Esophagus mucosa (tissue), 1 donor: ENCODE measurements at regions not wholly inside any gene's neighbourhood (a gene's known extent, or its start where the extent isn't known, plus 50 kb on each side); places are given as distances from the start of the nearest gene placed in this dataset.
"Not testable (repeated sequence)": the region's sequence is repeated elsewhere in the genome, so short reads cannot be mapped to it uniquely, and the experiment has no call there.

ENCODE experiments used
- ATAC-seq: fragments of 200-7000 bp; cut with Tn5 transposase; one replicate; pipeline ENCODE4 v1.9.1; 2020
- donor health status: DM: yes; HTN: yes; CAD: no.

DNA sequence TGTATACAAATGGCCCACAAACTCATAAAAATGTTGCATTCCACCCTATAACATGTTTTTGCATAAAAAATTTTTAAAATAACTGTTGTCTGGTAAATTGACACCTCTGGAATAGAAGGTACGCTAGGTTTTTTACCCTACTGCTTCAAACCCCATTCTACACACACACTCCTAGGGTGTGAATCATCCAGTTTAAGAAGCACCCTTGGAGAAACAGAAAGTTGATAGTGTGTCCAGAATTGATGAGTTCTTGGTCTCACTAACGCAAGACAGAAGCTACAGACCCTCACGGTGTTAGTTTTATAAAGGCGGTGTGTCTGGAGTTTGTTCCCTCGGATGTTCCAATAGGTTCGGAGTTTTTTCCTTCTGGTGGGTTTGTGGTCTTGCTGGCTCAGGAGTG is 158.5 kb downstream of the KLRB1 start:
- ATAC-seq, result no peak

DNA sequence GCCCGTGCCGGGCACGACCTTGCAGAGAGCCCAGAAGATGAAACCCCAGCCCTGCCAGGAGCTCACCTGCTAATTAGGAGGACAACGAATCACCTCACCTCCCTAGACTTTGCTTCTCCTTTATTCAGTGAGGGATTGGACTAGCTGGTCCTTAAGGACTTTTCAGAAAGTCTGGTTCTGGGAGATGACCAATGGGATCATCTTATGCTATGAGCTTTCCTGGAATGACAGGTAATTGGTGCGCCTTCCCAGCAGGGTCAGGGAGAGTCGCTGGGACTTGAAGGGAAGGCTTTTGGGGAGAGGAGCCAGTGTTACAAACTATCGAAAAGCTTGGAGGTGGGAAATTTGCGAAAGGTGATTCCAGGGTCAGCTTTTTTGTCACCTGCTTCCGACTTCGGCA is 159.1 kb downstream of the KLRB1 start:
- ATAC-seq, result peak; percentile 24

DNA sequence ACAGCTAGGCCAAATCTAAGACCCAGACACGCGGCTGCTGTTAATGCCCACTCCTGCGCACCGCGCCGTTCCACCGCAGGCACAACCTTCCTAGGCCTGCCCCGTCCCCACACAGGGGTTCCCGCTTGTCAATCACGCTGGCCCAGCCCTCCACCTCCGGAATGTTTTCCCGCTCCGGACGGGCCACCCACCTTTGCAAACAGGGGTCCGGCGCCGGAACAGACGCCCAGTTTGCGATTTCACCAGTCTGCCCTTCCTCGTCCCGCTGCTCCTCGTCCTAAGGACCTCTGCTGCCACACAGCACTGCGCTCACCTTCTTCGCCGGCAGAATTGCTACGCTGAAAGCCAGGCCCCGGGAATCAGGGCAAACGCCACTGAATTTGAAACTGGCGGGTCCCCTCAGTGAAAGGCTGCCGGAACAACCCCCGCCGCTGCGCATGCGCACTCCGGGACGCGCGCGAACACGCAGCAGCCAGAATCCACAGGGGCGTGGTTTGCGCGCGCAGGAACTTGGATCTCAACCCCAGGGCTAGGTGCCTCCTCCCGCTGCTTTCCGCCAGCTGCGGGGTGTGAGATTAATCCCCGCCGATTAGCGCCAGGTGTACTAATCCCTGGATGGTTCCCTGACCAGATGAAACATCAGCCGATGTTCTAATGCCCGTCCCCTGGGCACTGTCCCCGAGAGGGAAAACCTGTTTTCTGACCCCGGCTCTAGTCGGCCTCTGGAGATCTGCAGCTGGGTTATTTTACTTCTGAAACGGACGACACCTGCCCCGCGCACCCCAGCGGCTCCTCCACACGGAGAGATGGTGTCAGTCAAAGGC is 159.7 kb downstream of the KLRB1 start:
- ATAC-seq, result peak; percentile 80

DNA sequence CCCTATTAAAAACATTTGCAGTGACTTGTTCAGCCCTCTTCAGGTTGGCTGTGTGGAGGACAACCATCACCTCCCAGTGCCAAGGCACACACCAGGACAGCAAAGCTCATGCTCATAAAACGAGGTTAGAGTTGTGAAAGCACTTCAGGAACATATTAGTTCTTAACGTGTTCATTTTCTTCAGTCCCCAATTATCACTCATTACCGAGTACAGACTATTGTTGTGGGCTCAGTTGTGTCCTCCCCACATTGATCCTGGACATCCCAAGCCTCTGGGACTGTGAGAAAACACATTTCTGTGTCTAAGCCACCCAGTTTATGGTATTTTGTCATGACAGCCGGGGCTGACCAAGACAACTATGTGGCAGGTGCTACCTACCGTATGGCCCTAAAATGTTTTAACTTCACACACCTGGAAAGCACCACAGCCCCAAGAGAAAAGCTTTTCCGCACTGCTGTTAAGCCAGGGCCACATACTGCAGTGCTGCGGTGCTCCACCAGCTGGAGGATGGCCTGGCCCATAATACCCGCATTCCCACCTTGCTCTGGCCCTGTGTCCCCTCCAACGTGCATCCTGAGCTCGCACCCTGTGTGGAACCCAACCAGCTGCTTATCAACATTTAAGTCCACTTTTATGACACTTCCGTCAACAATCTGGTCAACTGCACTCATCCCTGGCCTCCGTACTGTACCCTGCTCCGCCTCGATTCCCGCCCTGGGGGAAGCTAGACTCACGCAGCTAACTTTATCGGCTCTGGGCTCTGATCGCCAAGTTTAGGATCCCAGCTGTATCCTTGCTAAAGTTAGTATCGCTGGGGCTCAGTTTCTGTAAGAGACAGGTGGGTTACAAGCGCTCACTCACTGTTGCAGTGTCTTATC is 160.6 kb downstream of the KLRB1 start:
- ATAC-seq, result peak; percentile 29

DNA sequence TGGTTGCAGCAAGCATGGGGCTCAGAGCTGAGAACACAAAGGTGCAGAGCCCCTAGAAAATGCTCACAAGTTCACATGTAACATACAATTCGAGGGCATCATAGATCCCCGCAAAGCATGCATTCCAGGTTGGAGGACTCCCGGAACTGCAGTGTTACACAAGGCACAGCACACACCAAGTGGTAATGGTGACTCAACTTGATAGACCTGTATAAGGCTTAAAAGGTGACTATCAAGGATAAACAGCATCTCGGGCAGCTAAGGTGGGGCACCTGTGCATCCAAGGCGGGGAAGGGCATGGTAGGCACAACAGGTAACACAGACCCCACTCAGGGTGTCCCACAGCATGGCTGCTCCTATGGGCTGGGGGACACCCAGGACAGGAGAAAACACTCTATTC is 167.3 kb downstream of the KLRB1 start:
- ATAC-seq, result peak; percentile 92

DNA sequence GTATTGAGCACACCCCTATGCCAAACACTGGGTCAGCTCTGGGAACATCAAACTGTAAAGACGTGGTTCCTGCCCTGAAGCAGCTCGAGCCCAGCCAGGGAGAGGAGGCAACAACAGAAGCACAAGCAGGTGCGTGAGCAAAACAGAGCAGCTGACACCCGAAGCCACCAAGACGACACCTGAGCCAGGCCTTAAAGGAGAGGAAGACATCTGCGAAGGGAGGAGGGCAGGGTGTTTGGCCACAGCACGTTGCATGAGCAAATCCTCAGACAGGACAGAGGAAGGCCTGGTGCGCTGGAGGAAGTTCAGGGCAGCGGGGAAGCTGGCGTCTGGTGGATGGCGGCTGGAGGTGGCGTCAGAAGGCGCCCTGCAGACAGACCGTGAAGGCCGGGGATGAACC is 172.0 kb downstream of the KLRB1 start:
- not testable (repeated sequence) for ATAC-seq

DNA sequence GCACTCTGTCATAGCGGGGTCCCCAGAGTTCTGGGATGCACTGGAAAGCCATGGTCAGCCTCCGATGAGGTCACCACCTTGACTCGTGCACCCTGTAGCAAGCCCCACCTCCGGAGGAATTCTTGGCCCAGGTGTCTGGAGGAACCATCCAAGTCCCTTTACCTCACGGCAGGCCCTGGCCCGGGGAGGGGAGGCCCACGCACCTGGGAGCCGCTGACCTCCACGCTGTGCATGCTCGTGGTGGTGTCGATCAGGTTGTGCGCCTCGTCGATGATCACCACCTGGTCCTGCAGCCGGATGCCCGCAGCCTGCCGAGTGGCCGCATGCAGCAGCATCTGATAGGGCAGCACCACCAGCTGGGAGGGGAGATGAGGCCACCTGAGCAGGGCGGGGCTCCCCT is 177.3 kb downstream of the KLRB1 start:
- not testable (repeated sequence) for ATAC-seq

DNA sequence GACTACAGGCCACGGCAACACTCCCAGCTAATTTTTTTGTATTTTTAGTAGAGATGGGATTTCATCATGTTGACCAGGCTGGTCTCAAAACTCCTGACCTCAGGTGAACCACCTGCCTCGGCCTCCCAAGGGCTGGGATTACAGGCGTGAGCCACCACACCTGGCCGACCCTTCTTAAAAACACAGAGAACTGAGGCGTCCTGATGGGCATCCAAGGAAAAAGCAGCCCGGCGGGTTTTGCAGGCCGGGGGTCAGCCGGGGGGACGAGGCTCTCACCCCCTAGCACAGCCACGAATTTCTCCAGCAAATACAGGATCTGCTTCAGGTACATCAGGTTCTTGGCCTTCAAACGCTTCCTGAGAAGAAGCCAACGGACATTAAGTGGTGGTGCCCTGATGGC is 178.9 kb downstream of the KLRB1 start:
- ATAC-seq, result not testable (repeated sequence)

DNA sequence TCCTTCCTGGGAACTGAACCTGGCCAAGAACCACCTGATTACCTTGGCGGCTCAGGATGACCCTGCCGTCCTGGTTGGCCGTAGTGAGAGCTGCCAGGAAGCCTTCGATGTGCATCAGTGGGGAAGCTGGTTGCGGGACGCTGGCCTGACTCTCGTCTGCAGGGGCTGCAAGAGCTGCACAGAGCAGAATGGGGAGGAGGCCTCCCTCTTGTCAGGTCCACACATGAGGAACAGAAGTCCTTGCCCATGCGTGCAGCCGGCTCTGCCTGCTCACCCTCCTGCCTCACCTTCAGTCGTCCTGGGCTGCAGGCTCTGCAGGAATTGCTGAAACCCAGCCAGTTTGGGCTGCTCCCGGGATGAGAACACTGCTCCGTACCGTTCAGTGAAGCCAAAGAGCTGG is 182.3 kb downstream of the KLRB1 start:
- ATAC-seq, result peak; percentile 31

DNA sequence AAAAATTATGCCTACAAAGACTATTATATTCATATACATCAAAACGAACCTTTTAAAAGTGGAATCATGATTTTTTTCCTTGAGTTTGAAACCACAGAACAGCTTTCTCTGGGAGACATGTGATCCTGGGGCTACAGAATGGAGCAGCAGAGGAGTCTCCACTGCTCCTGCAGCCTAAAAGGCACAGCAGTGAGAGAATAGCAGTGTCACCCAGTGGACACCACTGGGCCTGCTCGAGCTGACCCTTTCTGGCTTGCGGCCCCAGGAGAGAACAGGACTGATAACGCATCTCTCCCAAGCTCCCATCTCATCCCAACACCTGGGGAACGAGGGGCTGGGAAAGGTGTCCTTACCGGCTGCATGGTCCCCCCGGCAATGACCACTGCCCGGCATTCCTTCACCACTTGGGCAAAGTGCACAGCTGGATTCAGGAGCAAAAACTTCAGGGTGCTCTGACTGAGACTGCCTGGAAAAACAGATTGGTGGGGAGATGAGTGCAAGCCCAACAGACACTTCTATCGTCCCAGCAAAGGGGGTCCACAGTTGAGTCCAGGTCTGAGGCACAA is 183.5 kb downstream of the KLRB1 start:
- not testable (repeated sequence) for ATAC-seq

DNA sequence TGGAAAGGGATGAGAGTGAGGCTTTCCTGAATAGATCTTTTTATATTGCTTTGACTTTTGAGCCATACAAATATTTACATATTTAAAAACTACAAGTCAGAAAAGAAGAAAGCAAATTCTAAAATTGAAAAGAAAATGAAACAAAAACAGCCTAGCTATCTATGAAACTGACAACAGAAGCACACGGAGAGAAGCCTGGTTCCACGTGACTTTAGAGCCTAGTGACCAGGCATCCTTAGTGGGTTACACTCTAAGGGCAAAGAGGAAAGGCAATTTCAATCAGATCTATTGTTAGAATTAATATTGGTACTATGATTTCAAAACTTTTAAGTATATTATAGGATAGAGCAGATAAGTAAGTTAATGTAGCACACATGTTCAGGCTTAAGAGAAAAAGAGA is 185.0 kb downstream of the KLRB1 start:
- not testable (repeated sequence) for ATAC-seq

DNA sequence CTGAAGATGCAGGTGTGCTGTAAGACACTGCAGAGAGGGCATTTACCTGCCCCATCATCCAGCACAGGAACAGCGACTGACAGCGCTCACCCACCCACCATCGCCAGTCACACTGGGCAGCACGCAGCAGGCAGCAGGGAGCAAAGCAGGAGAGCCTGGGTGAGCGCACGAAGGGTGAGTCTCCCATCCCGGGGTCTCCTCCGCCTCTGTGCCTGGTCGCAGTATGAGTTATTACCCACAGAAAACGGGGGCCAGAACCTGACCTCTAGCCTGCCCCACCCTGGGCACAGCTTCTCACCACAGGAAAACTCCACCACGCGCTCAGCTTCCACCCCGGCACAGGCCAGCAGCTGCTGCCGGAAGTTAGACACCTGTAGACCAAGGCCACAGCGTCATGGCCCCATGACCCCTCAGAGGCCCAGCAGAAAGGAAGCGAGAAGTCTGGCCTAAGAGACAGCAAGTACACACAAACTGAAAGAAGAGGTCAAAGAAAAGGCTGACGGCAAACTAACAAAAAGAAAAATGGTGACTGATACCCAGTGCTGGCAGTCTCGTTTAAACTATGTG is 186.1 kb downstream of the KLRB1 start:
- ATAC-seq, result not testable (repeated sequence)

DNA sequence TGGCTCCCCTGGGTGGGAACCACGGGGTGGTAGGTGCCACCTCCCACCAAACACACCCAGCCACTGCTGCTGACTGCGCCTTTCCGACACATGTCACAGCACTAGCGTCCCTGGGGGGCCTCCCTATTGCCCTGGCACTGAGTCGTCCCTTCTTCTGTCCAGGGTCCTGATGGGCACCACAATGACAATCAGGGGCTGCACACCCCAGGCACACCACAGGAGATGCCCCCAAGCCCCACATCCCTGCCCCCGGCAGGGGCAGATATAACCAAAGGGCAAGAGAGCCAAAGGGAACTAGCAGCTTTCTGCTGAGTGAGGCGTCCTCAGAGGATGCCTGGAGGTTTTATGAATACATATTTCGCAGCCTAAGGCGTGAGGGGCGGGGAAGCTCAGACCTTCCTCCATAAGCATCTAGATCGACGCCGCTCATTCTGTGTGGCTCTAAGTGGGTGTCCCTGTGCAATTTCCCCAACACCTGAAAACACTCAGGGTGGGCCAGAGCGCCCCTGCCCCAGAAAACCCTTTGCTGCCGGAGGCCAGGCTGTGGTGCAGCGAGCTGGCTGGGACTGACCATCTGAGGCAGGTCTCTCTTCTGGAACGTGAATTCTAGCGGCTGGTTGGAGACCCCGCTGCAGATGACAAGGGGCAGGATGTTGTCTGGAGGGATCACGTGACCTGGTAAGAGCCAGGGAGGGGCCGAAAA is 186.7 kb downstream of the KLRB1 start:
- not testable (repeated sequence) for ATAC-seq

DNA sequence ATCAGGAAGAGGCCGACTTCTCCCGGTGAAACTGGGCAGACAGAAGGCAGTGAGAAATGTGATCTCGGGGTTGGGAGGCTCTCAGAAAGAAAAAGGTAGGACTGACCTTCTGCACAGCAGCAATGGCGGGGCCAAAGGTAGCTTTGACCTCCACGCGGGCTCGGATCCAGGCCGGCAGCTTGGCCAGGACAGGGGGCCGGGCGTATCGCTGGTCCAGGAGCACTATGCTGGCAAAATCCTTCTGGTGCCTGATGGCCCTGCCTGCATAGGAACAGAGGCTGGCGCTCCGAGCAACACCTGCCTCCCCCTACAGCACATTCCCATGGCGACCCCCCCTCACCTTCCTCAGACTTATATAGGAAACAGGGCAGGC is 189.1 kb downstream of the KLRB1 start:
- not testable (repeated sequence) for ATAC-seq

DNA sequence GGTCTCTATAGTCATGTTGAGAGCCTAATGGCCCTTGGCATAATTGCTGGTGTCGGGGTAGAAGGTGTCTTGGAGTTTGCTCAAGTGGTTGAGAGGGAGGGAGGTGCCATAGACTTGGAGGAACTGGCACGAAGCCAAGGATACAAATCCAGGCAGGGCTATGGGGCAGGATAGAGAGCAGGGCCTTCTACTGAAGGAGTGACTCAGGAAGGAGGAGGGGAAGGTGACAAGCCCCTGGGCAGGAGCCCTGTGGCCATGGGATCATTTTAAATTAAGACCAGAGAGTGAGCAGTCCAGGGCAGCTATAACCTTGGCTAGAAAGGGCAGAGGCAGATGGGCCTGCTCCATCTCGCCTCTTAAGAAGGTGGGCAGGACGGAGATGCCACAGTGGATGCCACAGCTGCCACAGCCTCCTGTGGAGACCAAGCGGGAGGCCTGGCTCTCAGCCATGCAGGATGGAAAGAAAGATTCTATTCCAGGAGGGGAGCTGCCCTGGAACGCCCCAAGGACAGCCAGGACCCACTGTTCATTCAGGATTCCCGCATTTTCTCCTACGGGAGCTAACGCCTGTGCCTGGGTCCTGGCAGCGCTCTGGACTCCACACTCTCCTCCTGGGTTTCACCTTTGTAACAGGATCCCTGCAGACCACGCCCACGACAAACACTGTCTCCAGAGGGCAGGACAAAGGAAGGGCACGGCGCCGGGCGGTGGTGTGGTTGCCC is 189.6 kb downstream of the KLRB1 start:
- ATAC-seq, result peak; percentile 26

DNA sequence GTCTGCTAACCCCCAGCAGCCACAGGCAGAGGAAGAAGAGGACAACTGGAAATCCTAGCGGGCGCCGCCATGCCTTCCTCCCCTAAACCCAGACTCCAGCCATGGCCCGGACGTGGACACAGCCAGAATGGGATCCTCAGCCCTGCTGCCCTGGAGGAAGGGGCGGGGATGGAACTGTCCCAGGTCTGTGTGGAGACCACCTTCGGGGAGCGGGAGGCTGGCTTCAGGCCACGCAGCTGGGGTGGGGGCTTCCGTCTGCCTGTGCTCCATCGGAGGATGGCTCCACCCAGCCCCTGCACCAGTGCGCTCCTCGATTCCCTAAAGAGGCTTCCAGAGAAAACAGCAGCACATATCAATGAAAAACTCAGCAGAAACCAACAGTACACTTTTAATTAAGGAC is 190.4 kb downstream of the KLRB1 start:
- ATAC-seq, result not testable (repeated sequence)

DNA sequence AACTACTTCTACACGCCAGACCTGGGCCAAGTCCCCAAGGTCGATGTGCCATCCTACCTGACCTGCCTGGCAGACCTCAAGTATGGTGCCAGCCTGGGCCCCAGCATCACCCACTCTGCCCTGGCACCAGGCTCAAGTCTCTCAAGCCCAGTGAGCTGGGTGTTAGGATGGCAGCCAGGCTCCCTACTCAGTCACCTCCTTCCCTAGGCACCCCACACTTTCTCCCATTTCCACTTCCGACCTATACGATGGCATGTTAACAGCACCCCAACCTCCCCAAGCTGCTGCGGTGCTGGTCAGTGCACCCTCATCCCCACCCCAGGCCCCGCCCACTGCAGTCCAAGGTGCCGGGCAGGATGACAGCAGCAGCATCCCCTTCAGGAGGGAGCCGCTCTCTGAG is 191.4 kb downstream of the KLRB1 start:
- not testable (repeated sequence) for ATAC-seq

DNA sequence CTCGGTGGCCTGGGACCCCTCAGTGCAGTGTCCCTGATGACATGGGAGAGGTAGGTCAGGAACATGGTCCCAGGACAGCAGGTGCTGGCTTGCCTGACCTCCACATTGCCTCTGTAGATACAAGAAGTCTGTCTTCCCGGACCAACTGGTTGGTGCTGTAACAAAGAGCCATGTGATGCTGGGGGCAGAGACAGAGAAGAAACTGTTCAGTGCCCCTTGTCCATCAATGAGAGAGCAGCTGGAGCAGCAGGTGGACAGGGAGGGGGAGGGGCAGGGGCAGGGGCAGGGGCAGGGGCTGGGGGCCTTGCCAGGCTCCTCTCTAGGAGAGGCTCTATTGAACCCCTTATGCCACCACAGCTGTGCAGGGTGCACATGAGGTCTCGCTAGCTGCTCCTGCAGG is 191.8 kb downstream of the KLRB1 start:
- ATAC-seq, result not testable (repeated sequence)

DNA sequence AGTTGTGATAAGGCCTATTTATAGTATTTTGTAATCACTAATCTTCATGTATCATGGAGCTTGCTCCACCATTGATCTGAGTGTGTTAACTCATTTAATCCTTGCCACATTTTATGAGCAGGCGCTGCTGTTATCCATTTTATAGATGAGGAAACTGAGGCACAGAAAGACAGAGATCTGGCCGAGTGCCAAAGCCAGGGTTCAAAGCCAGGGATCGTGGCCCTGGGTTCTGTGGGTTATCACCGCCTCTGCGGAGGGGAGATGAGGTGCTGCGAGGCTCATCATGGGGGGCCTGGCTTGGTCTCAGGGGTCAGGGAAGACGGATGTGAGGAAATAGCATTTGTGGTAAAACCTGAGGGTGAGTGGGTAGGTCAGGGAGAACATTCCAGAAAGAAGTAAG is 193.9 kb downstream of the KLRB1 start:
- not testable (repeated sequence) for ATAC-seq

DNA sequence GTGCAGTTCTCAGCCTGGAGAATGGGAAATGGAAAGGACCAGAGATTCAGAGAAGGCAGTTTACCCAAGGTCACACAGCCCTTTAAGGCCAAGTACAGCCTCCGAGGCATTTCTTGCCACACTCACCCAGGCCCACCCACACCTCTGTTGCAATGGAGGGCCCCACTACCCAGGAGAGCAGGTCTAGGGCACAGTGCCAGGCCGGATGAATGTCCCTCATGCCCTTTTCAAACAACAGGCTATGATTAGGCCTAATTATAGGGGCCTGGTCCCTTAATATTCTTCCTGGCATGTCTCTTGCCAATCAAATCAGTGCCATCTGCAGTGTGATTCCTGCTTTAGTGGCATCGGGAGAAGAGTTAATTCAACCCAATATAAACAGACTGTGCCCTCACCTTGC is 195.3 kb downstream of the KLRB1 start:
- not testable (repeated sequence) for ATAC-seq

DNA sequence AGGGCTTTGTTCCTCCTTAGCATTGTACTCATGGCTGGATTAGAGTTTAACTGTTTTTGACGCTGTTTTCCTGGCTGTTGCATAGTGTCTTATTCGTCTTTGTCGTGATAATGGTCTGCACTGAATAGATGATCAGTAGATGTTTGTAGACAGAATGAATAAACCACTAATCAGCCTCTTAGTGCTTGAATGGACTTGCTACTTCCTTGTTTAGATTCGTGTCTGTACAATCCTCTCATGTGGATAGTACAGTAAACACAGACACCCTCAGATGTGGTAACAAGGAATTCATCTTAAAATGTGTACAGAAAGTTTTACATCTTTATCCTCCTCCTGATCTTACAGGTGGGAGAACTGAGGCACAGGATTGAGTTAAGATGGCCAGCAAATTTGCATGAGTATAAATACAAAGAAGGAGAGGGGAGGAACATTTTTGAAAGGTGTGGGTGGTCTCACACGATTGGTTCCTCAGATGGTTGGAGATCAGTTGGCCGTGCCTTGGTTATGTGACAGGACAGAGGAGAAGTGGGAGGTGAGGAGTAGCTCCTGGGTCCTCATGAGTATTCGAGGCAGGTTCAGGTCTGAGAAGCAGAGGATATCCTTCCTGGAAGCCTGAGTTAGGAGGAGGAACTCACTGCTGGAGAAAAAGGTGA is 196.0 kb downstream of the KLRB1 start:
- ATAC-seq, result peak; percentile 84
